NOMO-1 (cell line): ENCODE measurements at regions not wholly inside any gene's neighbourhood (a gene's known extent, or its start where the extent isn't known, plus 50 kb on each side); places are given as distances from the start of the nearest gene placed in this dataset.
"Not testable (repeated sequence)": the region's sequence is repeated elsewhere in the genome, so short reads cannot be mapped to it uniquely, and the experiment has no call there.

Experiments
- DNase-seq, 2 experiments: peaks; one replicate each; lab custom pipeline; 2025; ENCODE audit not compliant: unreplicated experiment in 2 of 2; lab: John Stamatoyannopoulos, UW

DNA sequence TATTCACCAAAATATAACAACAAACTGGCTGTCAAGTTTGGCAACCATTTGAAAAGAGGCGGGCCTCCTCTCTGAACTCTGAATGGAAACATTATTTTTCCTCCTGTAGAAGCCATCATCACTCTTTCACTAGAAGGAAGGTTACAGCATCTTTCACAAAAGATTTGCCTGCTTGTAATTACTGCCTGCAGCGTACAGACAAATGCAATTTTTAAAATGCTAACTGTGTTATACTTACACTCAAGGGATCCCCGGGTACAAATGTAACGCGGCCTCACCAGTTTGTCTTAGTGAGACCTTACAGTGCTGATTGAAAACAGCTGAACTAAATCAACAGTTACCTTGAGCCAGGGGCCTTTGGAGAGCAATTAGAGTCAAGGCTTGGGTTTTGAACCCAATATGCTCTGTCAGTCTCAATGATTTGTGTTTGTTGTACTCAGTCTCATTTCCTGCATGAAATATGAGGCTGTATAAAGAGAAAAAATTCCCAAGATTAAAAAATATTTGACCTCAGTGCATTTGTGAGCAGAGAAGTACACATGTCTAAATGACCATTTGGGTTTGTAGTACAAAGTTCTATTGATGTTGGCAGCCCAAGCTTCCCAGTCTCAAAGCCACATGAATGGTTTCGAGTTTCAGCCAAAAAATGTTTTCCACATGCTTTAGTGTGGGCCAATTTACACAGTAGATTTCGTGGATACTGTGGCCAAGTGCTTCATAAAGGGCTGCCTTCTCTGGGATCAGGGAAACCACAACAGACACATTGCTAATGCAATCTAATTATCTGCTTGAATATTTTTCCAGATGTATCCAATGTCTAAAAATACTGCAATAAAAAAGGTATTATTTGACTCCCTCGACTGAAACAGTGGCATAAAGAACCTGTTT, 500.0 kb downstream of the SPATA31D1 start:
- DNase-seq: no peak

- DNase-seq: no peak
These were observed 500.7 kb downstream of the SPATA31D1 start for GRCh38 chr9:82489201-82489821.

- no peak for DNase-seq
These were observed 501.5 kb downstream of the SPATA31D1 start for GRCh38 chr9:82490019-82490499.

GRCh38 chr9:82490821-82491220, 502.2 kb downstream of the SPATA31D1 start:
- not testable (repeated sequence) for DNase-seq

- no peak for DNase-seq
These were observed 503.0 kb downstream of the SPATA31D1 start for GRCh38 chr9:82491604-82492003.

GRCh38 chr9:82492274-82492673, 503.7 kb downstream of the SPATA31D1 start:
- no peak for DNase-seq

GRCh38 chr9:82495884-82496777, 507.6 kb downstream of the SPATA31D1 start:
- no peak for DNase-seq

GRCh38 chr9:82498541-82499317, 510.2 kb downstream of the SPATA31D1 start:
- no peak for DNase-seq

DNA sequence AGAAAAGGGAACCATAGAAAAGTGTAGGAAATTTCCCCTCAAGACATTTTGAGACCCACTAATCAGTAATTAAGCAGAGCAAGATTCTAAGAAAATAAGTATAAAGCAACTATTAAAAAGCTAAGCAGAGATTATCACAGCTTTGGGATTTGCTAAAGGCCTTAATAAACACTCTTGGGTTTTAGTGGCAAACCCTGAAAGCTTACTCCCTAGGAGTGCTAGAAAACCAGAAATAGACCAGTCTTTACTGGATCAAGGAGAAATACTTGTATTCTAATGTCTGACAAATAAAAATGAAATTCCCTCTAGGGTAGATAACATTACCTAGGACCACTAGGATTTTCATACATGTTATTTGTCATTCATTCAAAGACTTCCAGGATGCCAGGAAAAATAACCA, 510.8 kb downstream of the SPATA31D1 start:
- no peak for DNase-seq

GRCh38 chr9:82504620-82505019, 516.0 kb downstream of the SPATA31D1 start:
- DNase-seq: no peak

GRCh38 chr9:82511626-82512025, 523.1 kb downstream of the SPATA31D1 start:
- no peak for DNase-seq

- no peak for DNase-seq
These were observed 524.2 kb downstream of the SPATA31D1 start for GRCh38 chr9:82512728-82513127.

- no peak for DNase-seq
These were observed 524.7 kb downstream of the SPATA31D1 start for GRCh38 chr9:82513242-82513751.

GRCh38 chr9:82513976-82514735, 525.6 kb downstream of the SPATA31D1 start:
- no peak for DNase-seq

- DNase-seq: no peak
These were observed 530.3 kb downstream of the SPATA31D1 start for GRCh38 chr9:82518868-82519267.

GRCh38 chr9:82519332-82519731, 530.8 kb downstream of the SPATA31D1 start:
- no peak for DNase-seq

DNA sequence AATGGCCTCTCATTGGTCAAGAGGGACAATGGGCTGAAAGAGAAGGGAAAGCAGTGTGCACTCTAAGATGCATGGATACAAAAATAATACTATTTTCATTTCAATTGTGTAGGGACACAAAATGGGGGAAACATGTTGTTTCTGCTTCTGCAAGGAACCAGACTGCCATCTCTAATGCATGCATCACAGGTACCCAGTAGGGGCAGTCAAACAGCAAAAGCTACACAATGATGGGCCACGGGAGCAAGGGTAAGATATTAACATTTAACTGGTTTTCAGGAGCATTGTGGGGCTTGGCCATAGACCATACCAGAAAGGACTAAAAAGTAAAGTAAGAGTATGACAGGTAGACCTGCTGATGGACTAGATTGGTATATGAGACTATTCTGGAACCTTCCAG, 535.8 kb downstream of the SPATA31D1 start:
- no peak for DNase-seq

DNA sequence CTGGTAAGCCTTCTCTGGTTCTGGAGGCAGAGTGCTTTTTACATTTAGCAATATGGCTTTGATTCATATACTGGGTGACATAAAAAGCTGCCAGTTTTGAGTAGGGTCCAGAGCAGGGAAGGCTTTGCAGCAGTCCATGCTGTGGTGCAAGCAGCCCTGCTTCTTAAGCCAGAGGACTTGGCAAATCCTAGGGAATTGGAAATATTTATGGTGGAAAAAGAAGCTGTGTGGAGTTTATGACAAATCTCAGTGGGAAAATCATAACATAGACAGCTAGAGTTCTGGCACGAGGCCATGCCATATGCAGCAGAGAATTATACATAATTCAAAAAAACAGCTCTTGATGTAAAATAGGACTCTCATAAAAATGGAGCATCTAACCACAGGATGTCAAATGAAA, 536.4 kb downstream of the RASEF start:
- DNase-seq: no peak

DNA sequence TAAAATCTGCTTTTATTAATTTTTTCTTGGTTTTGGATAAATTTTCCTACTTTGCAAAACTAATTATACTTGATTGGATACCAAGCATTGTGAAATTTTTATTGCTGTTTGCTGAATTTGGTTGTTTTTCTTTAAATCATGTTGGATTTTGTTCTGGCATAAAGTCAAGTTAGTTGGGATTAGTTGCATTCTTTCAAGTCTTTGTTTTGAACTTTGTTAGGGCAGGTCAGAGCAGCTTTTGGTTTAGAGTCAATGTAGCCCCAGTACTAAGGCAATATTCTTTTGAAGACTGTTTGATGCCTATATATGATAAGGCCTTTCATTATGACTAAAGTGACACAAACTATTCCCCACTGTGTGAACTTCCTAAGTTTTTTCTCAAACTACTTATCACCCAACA, 531.1 kb downstream of the RASEF start:
- no peak for DNase-seq
